Endothelial cell of umbilical vein (primary cell): ENCODE measurements at regions not wholly inside any gene's neighbourhood (a gene's known extent, or its start where the extent isn't known, plus 50 kb on each side); places are given as distances from the start of the nearest gene placed in this dataset.

Experiments used
- BruUV-seq: library from RNA; stranded (reverse); fragments of 400-500 nt; replicated peaks from 2 replicates; lab custom pipeline; 2021; lab: Mats Ljungman, UMichigan
- CTCF ChIA-PET: fragments of 300-600, 350-600 bp; sonication (Branson Sonifier 250); formaldehyde crosslinking; loops from one replicate; lab custom pipeline; 2021; ENCODE audit warnings: antibody characterized with exemption, inconsistent platforms; lab: Charles Lee
- POLR2A ChIA-PET: fragments of 300-600, 350-600 bp; sonication (Branson Sonifier 250); formaldehyde crosslinking; loops from one replicate; lab custom pipeline; 2021; ENCODE audit warnings: antibody characterized with exemption, inconsistent platforms; lab: Charles Lee
- DNase-seq: peaks from one replicate; pipeline ENCODE4 v3.0.0-alpha.2; 2011; ENCODE audit warnings: low read depth, low spot score
- FAIRE-seq: peaks from 2 replicates; lab custom pipeline; 2011; peaks lifted over from hg19 to GRCh38; lab: Jason Lieb, UNC
- H2AFZ ChIP-seq: 2 replicates; pipeline ENCODE4 v1.6.0; 2012; ENCODE audit warnings: low read depth, low read length, control low read depth, inconsistent platforms
- H3K27ac ChIP-seq: 2 replicates; pipeline ENCODE4 v1.5.1; 2011; ENCODE audit warnings: low read depth, mild to moderate bottlenecking, control low read depth, low read length, moderate library complexity; ENCODE audit not compliant: insufficient read depth
- H3K27me3 ChIP-seq, 2 experiments: 2 replicates each; pipeline versions ENCODE4 v1.6.0 to v1.6.1; 2011; ENCODE audit warnings: low read length in 2 of 2, mixed read lengths in 1 of 2; ENCODE audit not compliant: control insufficient read depth in 2 of 2, insufficient read depth in 2 of 2
- H3K36me3 ChIP-seq, 2 experiments: 2 replicates in 1 of 2; 3 replicates in 1 of 2; pipeline ENCODE4 v1.5.1; 2011; ENCODE audit warnings: low read length in 2 of 2, mild to moderate bottlenecking in 1 of 2, moderate library complexity in 1 of 2; ENCODE audit not compliant: control insufficient read depth in 2 of 2, insufficient read depth in 2 of 2; ENCODE audit errors: extremely low read depth in 1 of 2
- H3K4me1 ChIP-seq: 3 replicates; pipeline ENCODE4 v1.5.1; 2011; ENCODE audit warnings: mild to moderate bottlenecking, low read length; ENCODE audit not compliant: control insufficient read depth, insufficient read depth; ENCODE audit errors: extremely low read depth
- H3K4me2 ChIP-seq: 2 replicates; pipeline ENCODE4 v1.6.1; 2011; ENCODE audit warnings: low read length, control low read depth, mixed read lengths; ENCODE audit not compliant: insufficient read depth
- H3K4me3 ChIP-seq, 3 experiments: fragments of 200-600 bp in 1 of 3; sonication (generic), shearing (Covaris generic) in 1 of 3; replicated peaks in 1 of 3; 2 replicates each; pipeline ENCODE4 v1.5.1; 2011 to 2016; ENCODE audit warnings: control low read depth in 3 of 3, low read length in 3 of 3, mild to moderate bottlenecking in 2 of 3, inconsistent platforms in 1 of 3, low read depth in 1 of 3, moderate library complexity in 1 of 3; ENCODE audit not compliant: insufficient read depth in 1 of 3
- H3K79me2 ChIP-seq: 2 replicates; pipeline ENCODE4 v1.6.0; 2012; ENCODE audit warnings: low read length, inconsistent platforms; ENCODE audit not compliant: control insufficient read depth, insufficient read depth
- H3K9ac ChIP-seq: replicated peaks from 2 replicates; pipeline ENCODE3; 2011; ENCODE audit warnings: low read length, control low read depth; ENCODE audit not compliant: insufficient read depth; ENCODE audit errors: extremely low read depth
- H3K9me1 ChIP-seq: replicated peaks from 3 replicates; pipeline ENCODE4 v1.6.0; 2011; ENCODE audit warnings: mild to moderate bottlenecking, low read length; ENCODE audit not compliant: control insufficient read depth, insufficient read depth; ENCODE audit errors: extremely low read depth
- H3K9me3 ChIP-seq: replicated peaks from 2 replicates; pipeline ENCODE4 v1.5.1; 2012; ENCODE audit warnings: low read length, inconsistent platforms; ENCODE audit not compliant: control insufficient read depth, insufficient read depth
- H4K20me1 ChIP-seq: replicated peaks from 2 replicates; pipeline ENCODE3; 2011; ENCODE audit warnings: mild to moderate bottlenecking, low read length; ENCODE audit not compliant: control insufficient read depth, insufficient read depth; ENCODE audit errors: extremely low read depth
- CTCF ChIP-seq, 2 donors: IDR thresholded peaks; 1 replicate in 1 of 2; 2 replicates in 1 of 2; pipeline ENCODE4 v1.5.1; 2011; ENCODE audit warnings: low read length in 2 of 2, mild to moderate bottlenecking in 2 of 2, moderate library complexity in 2 of 2, control low read depth in 1 of 2, inconsistent platforms in 1 of 2, low read depth in 1 of 2; ENCODE audit not compliant: insufficient read depth in 1 of 2; ENCODE audit errors: extremely low read depth in 1 of 2
- EZH2 ChIP-seq: IDR thresholded peaks from 2 replicates; pipeline ENCODE4 v1.6.1; 2012; ENCODE audit warnings: borderline replicate concordance, low read depth, mild to moderate bottlenecking, moderate library complexity, low read length, inconsistent platforms; ENCODE audit not compliant: severe bottlenecking
- FOS ChIP-seq: IDR thresholded peaks from 2 replicates; pipeline ENCODE4 v1.6.1; 2011; ENCODE audit warnings: mild to moderate bottlenecking, low read length, moderate library complexity, borderline replicate concordance; ENCODE audit not compliant: insufficient read depth
- GATA2 ChIP-seq: IDR thresholded peaks from 2 replicates; pipeline ENCODE4 v1.7.0; 2011; ENCODE audit warnings: low read depth, mild to moderate bottlenecking, moderate library complexity, mixed read lengths, low read length; ENCODE audit not compliant: insufficient read length, insufficient read depth
- JUN ChIP-seq: IDR thresholded peaks from 2 replicates; pipeline ENCODE4 v1.6.1; 2011; ENCODE audit warnings: borderline replicate concordance, low read depth; ENCODE audit not compliant: insufficient read length, insufficient read depth
- MAX ChIP-seq: IDR thresholded peaks from 2 replicates; pipeline ENCODE4 v1.6.1; 2011; ENCODE audit not compliant: insufficient read depth, insufficient read length
- MYC ChIP-seq: IDR thresholded peaks from one replicate; pipeline ENCODE4 v1.6.1; 2011; ENCODE audit warnings: mild to moderate bottlenecking, low read depth, low read length
- POLR2A ChIP-seq: IDR thresholded peaks from 2 replicates; pipeline ENCODE4 v1.6.1; 2012; ENCODE audit warnings: low read depth, mild to moderate bottlenecking, control low read depth, low read length
- POLR2AphosphoS5 ChIP-seq: IDR thresholded peaks from 2 replicates; pipeline ENCODE4 v1.6.1; 2012; ENCODE audit warnings: low read depth, mild to moderate bottlenecking, control low read depth, low read length, moderate library complexity; ENCODE audit not compliant: insufficient read depth
- dilution Hi-C: fragments of 300-500 bp; cut with MboI; formaldehyde crosslinking; loops from one replicate; pipeline ENCODE4 v1.15.0; 2019; ENCODE audit warnings: low sequenced_read_pairs; ENCODE audit not compliant: extremely low pct_ligation_motif_present
- intact Hi-C: fragments of 100-400 bp; cut with micrococcal nuclease; formaldehyde crosslinking; loops from one replicate; pipeline ENCODE4 v1.10.0; 2022

- no peak for FAIRE-seq
- Histone ChIP-seq H4K20me1 (no peaks in the 10 kb centered on the region), H3K4me3 (no peak overlapping the region), H3K9ac (no peak overlapping the region), H3K79me2 (no peaks in the 10 kb centered on the region), H3K36me3 (no peaks in the 10 kb centered on the region), H3K4me1 (no peaks in the 10 kb centered on the region), H3K27ac (no peak overlapping the region), H3K9me1 (no peaks in the 10 kb centered on the region), H2AFZ (no peak overlapping the region), H3K4me2 (no peak overlapping the region), H3K27me3 (no peaks in the 10 kb centered on the region), H3K9me3 (no peaks in the 10 kb centered on the region)
- TF ChIP-seq GATA2: no peak
- no peak for TF ChIP-seq EZH2
- TF ChIP-seq CTCF (IDR thresholded peaks at IDR 0.05; ENCODE audit: extremely low read depth in 1 of 2, insufficient read depth in 1 of 2, low read depth in 1 of 2, low read length in 2 of 2): no peak
- TF ChIP-seq JUN: no peak
- no peak for TF ChIP-seq MYC
- no peak for TF ChIP-seq POLR2A
- TF ChIP-seq FOS: no peak
- TF ChIP-seq MAX: no peak
- no peak for TF ChIP-seq POLR2AphosphoS5
- dilution Hi-C loops (no loop called here), intact Hi-C loops (no loop called here)
- POLR2A ChIA-PET: no interaction called here
- CTCF ChIA-PET: no interaction called here
- BruUV-seq: no TSS peak
- DNase-seq: no peak
Observed at GRCh38 chr3:13256845-13257244, 163.3 kb downstream of the NUP210 start.
